Heart left ventricle (tissue), 13 donors: ENCODE measurements at regions not wholly inside any gene's neighbourhood (a gene's known extent, or its start where the extent isn't known, plus 50 kb on each side); places are given as distances from the start of the nearest gene placed in this dataset.

ENCODE experiments used
- POLR2A ChIP-seq, 2 donors: fragments of 450-650 bp; IDR thresholded peaks; one replicate each; pipeline ENCODE4 v1.6.1; 2017; ENCODE audit warnings: antibody characterized with exemption in 2 of 2, mild to moderate bottlenecking in 2 of 2, moderate library complexity in 2 of 2
- TF ChIP-seq, protein P1 (sequence below), 12 donors: fragments of 200-600 bp; sonication (generic) in 4 of 12; IDR thresholded peaks; one replicate each; pipeline versions ENCODE4 v1.5.0 to v1.8.0; 2018 to 2022; ENCODE audit warnings: antibody characterized with exemption in 12 of 12, mild to moderate bottlenecking in 5 of 12
- donor health status: ischemic (EF 13 %, LVEDD 7.1; RV severe dilation, severe dysfunction).
- donor health status: DM: no; HTN: yes; CAD: no.
- donor health status: DM: no; HTN: no; CAD: no.
- donor health status: ischemic (EF 25% LVEDD 6.9; RV normal size, moderate dysfunction).
- donor health status: ischemic (EF 25% LVEDD 5.7; RV mildly dilated, moderate dysfunction).
- donor health status: ischemic (EF 35%, LVEDD 5.7; RV mildly dilated, moderate dysfunction).
- donor health status: nonischemic (EF 11% LVEDD 7.7; RV severe dilation, severe dysfunction).
- donor health status: DM: yes; HTN: yes; CAD: no.
- donor health status: PGD.
- donor health status: ischemic (EF 29% LVEDD 5.4; RV normal size, mild dysfunction).
- donor health status: nonischemic (EF 23%, LVEDD 6.1; RV moderate dilation, normal function).

- TF ChIP-seq, protein P1, sequence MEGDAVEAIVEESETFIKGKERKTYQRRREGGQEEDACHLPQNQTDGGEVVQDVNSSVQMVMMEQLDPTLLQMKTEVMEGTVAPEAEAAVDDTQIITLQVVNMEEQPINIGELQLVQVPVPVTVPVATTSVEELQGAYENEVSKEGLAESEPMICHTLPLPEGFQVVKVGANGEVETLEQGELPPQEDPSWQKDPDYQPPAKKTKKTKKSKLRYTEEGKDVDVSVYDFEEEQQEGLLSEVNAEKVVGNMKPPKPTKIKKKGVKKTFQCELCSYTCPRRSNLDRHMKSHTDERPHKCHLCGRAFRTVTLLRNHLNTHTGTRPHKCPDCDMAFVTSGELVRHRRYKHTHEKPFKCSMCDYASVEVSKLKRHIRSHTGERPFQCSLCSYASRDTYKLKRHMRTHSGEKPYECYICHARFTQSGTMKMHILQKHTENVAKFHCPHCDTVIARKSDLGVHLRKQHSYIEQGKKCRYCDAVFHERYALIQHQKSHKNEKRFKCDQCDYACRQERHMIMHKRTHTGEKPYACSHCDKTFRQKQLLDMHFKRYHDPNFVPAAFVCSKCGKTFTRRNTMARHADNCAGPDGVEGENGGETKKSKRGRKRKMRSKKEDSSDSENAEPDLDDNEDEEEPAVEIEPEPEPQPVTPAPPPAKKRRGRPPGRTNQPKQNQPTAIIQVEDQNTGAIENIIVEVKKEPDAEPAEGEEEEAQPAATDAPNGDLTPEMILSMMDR (IDR thresholded peaks at IDR 0.05): no peak
- no peak for TF ChIP-seq POLR2A (IDR thresholded peaks at IDR 0.05)
Observed at GRCh38 chr9:89751079-89751825, 146.4 kb downstream of the GADD45G start.
